ENCODE measurements at regions not wholly inside any gene's neighbourhood (a gene's known extent, or its start where the extent isn't known, plus 50 kb on each side); places are given as distances from the start of the nearest gene placed in this dataset.
A peak's percentile ranks its signal among the peaks of the same experiment; 100 is the strongest.

GRCh38 chr20:50273601-50274491 lies 83.2 kb downstream of the CEBPB start:
- DNase-seq, result no peak

- no peak for DNase-seq
These were observed 84.2 kb downstream of the CEBPB start for GRCh38 chr20:50274570-50275430.

GRCh38 chr20:50276119-50277063 lies 85.8 kb downstream of the CEBPB start:
- peak; percentile 33 for DNase-seq

- no peak for DNase-seq
These were observed 86.4 kb downstream of the CEBPB start for GRCh38 chr20:50277064-50277415.

GRCh38 chr20:50277460-50278376 lies 87.1 kb downstream of the CEBPB start:
- DNase-seq, result no peak

- no peak for DNase-seq
These were observed 87.7 kb downstream of the CEBPB start for GRCh38 chr20:50278377-50278683.

GRCh38 chr20:50278684-50279531 lies 88.3 kb downstream of the CEBPB start:
- no peak for DNase-seq

GRCh38 chr20:50279988-50280850 lies 89.6 kb downstream of the CEBPB start:
- no peak for DNase-seq

GRCh38 chr20:50280851-50281655 lies 90.4 kb downstream of the CEBPB start:
- DNase-seq, result no peak

- no peak for DNase-seq
These were observed 91.4 kb downstream of the CEBPB start for GRCh38 chr20:50281831-50282591.

GRCh38 chr20:50282592-50283241 lies 92.1 kb downstream of the CEBPB start:
- no peak for DNase-seq

- no peak for DNase-seq
These were observed 92.7 kb downstream of the CEBPB start for GRCh38 chr20:50283370-50283769.

GRCh38 chr20:50283922-50284810 lies 93.5 kb downstream of the CEBPB start:
- DNase-seq, result no peak

- no peak for DNase-seq
These were observed 94.3 kb downstream of the CEBPB start for GRCh38 chr20:50284811-50285375.

- no peak for DNase-seq
These were observed 94.9 kb downstream of the CEBPB start for GRCh38 chr20:50285376-50286173.

Measured in GDM1 (cell line).